OCI-M2 (cell line): ENCODE measurements at regions not wholly inside any gene's neighbourhood (a gene's known extent, or its start where the extent isn't known, plus 50 kb on each side); places are given as distances from the start of the nearest gene placed in this dataset.
"Not testable (repeated sequence)": the region's sequence is repeated elsewhere in the genome, so short reads cannot be mapped to it uniquely, and the experiment has no call there.

Experiments
- DNase-seq: peaks from one replicate; lab custom pipeline; 2025; ENCODE audit not compliant: unreplicated experiment; lab: John Stamatoyannopoulos, UW

DNA sequence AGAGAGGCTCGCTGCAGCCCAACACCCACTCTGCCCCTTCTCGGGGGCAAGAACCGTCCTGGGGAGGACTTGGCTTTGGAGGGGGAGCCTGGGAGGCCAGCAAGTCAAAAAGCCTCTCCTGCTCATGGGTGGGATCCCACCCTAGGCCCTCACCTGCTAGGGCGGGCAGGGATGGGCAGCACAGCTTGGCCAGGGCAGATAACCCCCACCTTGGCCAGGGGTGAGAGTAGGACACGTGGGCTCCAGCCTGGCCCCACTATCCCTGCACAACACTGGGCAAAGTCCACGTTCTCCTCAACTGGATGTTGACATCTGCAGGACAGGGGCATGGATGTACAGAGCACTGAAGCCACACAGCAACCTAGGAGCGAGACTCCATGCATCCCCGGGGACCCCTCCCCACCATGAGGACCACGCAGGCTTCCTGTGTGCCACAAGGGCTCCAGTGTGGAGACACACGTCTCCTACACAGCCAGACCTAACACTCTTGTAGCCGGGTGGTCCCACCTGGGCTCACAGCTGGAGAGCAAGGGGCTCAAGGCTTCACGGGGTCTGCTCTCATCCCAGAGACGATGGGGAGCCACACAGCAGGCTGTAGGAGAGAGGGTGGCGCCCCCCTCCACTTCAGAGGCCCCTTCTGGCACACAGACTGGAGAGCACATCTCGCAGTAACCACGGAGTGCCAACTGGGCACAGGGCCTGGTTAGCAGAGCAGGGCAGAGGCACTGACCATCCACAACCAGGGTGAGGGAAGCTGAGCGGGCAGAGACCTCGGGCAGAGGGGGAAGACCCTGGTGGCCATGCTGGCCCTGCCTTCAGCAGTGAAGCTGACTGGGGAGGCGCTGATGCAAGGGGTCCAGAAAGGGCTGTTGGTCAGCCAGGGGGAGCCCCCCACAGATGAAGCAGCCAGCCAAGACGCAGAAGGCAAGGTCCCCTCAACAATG is 171.1 kb downstream of the CRYBB2 start:
- no peak for DNase-seq

DNA sequence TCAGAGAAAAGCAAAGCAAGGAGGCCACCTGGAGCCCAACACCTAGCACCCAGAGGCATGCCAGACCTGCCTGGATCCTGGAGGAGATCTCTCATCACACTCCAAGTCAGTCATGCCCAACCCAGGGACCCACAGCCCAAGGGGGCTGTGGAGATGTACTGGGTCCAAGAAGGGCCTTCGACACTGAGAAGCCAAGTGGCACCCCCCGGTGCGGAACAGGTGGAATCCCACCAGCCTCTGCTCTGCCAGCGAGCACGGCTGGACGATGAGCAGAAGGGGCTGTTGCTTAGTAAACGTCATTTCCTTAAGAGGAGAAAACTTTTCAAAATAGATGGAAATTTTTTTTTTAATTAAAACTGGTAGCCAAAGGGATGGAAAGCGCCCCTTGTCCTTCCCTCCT is 171.9 kb upstream of the GRK3 start:
- DNase-seq, result no peak

DNA sequence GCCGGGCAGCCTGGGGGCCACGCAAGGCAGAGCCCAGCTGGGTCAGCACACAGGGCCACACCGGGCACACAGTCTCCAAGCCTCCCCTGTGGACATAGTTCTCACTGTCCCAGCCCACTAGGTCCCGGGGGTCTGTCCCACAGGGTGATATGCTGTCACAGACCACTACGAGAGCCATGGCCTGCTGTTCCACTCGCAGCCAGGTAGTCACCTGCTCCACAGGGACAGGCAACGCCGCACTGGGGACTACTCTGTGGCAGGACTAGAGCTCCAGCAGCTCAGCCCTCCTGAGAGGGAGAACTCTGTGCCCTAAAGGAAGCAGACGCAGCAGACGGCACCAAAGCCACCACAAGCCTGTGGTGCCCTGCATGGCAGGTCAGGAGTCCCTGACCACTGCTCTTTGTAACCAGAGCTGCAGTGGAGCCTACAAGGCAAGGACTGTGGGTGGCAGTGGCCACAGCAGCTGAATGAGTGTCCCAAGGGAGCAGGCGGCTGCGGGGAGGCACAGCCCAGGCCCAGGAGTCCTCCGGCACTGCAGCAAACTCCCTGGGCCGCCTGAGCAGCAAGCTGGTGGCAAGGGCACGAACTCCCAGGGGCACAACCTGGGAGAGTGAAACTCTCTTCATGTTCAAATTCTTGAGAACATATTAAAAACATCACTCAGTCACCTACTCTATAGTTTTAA is 171.2 kb upstream of the GRK3 start:
- DNase-seq, result no peak

DNA sequence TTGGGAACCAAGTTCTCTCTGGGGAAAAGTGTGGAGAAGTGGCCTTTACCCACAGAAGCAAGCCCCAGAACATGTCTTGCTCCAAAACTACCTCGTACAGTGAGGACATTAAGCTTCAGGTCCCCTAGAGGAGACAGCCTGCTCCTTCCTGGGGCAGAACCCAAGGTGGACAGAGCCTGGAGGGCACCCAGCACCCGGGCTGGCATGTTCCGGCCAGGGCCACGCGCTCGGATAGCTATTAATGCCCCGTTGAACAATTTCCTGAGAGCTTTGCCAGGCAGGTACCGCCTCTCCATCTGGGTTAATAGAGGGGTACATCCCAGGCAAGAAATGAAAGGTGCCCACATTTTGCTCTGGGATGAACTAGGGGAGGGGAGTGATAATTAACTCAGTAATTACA is 169.0 kb upstream of the GRK3 start:
- no peak for DNase-seq

DNA sequence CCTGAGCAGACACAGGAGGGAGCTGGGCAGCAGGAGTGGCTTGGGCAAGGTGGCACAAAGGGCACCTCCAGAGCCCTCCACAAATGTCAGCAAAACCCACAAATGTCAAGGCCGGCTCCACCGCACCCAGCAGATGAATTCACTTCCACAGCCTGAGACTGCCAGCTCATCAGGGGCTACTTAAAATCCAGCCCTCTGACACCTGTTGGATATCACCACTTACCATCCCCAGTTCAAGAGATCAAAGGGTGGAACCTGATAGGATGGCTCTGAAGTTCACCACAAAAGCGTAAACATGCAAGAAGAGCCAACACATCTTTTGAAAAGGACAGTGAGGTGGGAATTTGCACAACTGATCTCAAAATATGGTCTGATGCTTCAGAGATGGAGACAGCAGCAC is 168.6 kb upstream of the GRK3 start:
- no peak for DNase-seq

DNA sequence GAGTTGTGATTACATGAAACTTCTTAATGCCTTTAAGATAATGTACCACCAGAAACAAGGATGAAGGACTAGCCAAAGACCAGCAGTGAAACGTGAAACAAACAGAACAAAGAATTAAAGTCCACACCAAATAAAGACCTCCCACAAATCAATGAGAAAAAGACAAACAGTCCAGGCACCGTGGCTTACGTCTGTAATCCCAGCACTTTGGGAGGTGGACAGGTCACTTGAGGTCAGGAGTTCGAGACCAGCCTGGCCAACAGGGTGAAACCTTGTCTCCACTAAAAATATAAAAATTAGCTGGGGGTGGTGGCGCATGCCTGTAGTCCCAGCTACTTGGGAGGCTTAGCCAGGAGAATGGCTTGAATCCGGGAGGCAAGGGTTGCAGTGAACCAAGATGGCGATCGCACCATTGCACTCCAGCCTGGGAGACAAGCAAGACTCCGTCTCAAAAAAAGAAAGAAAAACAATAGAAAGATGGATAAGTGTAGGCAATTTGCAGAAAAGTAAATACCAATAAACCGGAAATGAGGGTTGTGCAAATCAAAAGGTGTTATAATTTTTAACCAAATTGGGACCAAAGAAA is 167.8 kb upstream of the GRK3 start:
- DNase-seq, result no peak

DNA sequence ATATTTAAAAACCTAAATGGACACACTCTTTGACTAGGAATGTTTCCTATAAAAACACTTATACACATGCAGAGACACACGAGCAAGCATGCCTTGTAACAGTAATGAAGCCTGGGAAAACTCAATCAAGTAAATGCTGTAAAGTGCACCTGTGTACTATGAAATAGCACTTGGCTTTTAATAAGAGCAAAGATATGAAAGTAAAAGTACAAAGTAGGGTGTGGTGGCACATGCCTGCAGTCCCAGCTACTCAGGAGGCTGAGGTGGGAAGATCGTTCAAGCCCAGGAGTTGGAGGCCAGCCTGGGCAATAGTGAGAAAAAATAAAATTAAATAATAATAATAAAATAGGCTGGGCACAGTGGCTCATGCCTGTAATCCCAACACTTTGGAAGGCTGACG is 166.9 kb upstream of the GRK3 start:
- DNase-seq, result no peak

DNA sequence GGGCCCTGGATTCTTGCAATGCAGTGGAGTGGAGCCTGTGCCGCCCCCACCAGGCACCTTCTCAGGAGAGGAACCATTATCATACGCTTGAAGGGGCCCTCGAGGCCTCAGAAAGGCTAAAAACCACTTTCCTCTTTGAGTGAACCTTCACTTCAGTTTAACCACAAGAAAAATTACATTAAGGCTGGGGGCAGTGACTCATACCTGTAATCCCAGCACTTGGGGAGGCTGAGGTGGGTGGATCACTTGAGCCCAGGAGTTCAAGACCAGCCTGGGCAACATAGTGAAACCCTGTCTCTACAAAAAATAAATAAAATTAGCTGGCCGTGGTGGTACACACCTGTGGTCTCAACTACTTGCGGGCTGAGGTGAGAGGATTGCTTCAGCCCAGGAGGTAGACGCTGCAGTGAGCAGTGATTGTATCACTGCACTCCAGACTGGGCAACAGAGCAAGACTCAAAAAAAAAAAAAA is 165.8 kb upstream of the GRK3 start:
- not testable (repeated sequence) for DNase-seq

DNA sequence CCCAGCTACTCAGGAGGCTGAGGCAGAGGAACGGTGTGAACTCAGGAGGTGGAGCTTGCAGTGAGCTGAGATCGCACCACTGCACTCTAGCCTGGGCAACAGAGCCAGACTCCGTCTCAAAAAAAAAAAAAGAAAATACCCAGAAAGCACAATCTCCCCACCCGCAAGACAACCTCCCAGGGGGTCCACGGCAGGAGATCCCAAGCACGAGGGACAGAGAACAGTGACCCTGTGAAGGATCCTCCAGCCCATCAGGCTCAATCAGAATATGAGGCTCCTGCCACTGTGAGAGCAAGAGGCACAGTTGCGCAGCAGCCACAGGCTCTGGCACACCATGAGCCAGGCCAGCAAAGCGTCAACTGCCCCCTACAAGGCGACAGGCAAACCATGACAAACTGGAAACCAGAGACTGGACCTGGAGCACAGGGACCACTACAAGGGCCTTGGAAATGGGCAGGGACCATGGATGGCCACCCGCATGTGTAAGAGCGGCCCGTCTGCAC is 164.8 kb upstream of the GRK3 start:
- DNase-seq, result no peak

DNA sequence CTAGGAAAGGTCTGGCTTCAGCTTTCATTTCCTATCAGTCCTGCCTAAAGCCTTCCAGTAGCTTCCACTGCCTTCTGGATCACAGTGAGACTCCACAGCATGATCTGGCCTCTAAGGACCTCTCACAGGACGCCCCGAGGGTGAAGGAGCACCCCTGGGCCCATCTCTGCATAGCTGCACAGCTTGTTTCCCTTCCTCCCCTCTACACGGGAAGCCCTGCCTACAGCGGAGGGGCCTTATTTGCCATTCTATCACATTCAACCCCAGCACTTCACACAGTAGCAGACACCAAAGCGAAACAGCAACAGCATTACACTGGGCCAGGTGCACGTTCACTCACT is 162.3 kb upstream of the GRK3 start:
- DNase-seq, result no peak

DNA sequence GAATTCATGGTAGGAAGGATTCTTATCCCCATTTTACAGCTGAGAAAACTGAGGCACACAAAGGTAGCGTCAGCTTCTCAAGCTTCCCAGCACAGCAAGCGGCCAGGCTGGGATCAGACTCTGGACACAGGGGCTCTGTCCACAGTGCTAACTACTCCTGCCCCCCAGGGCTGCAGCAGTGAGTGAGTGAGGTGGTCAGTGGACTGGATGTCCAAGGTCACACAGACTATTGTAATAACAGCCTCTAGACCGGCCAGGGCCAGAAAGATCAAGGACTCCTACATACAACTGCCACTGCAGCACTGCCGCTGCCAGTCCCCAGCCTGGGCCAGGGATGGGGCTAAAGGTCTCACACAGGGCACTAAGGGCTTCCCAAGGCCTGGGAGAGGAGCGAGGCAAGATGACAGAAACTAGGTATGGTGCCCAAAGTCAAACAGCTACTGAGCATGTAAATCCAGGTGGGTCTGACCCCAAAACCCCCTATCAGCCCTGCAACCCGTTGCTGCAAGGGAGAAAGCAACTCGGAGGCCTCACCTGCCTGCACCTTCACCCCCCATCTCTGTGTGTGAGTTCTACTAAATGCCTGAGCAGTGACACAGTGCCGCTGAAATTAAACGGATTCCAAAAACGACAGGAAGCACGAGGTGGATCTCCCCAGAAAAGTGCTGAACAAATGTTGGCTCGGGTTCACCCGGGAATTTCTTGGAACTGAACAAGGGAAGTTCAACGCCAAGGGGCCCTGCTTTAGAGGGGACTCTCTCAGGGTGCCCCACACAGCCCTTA is 161.8 kb upstream of the GRK3 start:
- no peak for DNase-seq

DNA sequence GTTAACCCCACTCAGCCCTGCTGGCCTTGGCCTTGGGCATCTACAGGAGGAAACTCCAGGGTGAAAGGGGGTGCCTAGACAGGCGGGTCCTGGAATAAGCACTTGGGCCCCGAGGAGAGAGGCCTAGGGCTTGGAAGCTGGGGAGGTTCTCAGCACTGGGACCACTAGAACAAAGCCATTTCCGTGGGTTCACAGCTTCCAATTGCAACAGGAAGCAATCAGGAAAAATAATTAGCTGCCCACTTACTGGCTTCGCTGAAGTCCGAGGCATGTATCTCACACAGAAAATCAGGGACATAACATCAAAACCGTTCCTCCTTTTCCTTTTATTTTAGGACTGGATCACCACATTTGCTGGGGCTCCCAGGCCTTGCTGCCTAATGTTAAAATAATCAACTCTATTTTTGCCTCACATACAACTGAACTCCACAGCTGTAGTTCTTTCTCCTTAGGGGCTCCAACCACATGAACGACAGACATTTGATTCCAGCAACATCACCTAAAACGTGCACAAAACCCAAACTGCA is 161.1 kb upstream of the GRK3 start:
- no peak for DNase-seq

DNA sequence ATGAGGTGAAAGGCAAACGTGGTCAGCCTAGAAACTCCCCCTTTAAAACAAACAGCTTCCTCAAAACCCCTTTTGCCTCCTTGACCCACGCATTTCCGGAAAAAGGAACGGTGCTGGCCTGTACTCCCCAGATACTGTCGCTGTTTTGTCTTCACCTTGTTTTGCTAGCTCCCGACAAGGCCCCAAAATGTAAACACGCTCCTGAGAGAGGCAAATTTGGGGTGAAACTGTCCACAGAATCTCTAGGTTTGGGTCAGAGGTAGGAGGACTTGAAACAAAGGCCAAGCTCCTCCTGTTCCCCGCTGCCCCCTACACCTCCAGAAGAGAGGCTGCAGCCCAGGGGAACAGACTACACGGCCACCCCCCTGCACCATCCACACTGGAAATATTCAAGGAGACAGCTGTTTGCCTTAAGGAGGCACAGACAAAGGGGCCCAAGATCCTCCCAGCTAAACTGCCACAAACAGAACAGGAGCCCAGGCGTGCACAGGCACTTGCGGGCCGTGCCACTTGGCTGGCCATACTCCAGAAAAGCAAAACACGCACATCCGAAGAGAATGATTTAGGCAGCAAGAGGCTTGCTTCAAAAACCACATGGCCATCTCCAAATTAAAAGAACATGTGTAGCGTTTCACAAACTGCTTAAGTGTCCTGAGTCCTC is 160.5 kb upstream of the GRK3 start:
- DNase-seq, result no peak

DNA sequence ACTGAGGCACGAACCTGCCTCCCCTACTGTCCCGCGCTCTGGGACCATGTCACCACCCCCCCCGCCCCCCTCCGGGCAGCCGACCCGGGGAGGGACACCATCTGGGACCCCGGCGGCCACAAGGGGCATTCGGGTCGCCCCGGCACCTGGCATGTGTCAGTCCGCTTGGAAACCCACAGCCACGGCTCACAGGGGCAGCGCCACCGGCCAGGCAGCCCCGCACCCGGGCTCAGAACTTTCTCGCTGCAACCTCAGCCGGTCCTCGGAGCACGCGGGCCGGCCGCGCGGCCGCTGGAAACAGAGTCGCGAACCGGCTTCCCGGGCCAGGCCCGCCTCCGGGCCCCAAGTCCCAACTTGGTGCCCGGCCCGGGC is 159.9 kb upstream of the GRK3 start:
- DNase-seq, result no peak

DNA sequence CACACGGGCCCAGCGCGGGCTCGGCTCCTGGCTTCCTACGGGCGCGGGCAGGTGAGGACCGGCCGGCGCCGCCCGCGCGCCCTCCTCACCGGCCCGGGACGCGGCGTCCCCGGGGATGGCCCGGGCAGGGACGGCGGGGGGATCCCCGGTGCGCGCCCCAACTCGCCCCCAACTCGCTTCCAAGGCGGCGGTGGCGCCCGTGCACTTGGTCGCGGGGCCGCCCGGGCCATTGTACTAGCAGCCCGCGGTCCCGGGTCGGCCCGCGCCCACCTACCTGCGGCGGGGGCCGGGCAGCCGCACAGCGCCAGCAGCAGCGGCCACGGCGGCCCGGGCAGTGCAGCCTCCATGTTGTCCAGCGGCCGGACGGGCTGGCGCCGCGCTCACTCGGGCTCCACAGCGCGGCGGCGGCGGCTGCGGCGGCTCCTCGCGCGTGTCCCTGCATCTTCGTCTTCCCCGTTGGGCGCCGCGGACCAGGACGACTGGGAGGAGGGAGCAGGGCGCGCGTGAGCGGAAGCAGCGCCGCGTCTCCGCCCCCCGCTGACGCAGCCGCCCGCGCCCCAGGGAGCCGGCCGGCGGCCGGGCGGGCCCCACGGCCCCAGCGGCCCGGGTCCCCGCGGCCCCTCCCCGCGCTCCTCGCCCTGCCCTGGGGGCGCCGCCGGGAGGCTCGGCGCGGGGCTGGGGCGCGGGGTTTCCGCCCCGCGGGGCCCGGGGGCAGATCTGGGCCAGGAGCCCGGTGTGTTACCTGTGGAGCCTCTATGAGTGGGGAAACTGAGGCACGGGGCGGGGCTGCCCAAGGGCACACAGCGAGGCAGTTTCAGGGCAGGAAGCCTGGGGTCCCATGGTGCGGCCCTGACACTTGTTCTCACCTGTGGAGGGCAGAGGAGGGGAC is 159.3 kb upstream of the GRK3 start:
- no peak for DNase-seq

DNA sequence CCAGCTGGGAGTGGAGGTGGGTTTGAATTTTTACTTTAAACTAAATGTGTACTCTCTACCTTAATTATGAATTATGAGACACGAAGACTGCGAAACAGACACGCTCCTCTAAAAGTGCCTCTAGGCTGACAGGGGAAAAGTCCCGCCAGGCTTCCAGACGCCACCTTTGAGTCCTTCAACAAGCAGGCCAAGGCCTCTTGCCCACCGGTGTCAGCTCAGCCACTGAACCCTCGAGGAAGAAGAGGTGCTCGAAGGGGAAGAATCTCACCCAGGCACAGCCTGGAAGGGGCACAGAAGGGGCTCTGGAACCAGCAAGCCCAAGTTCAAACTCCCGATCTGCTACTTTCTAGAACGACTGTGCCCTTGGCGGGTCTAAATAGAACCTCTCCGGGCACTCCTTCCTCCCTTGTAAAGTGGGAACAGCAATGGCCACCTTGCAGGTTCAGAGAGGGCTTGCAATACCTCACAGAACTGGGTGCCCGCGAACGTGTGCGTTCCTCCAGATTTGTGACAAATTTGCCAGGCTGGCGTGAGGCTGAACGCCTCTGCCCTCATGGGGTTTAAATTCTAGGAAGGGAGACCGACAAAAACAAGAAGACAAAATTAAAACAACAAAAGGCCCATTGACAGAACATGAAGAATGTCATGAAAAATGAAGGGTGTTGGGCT is 158.5 kb upstream of the GRK3 start:
- no peak for DNase-seq

DNA sequence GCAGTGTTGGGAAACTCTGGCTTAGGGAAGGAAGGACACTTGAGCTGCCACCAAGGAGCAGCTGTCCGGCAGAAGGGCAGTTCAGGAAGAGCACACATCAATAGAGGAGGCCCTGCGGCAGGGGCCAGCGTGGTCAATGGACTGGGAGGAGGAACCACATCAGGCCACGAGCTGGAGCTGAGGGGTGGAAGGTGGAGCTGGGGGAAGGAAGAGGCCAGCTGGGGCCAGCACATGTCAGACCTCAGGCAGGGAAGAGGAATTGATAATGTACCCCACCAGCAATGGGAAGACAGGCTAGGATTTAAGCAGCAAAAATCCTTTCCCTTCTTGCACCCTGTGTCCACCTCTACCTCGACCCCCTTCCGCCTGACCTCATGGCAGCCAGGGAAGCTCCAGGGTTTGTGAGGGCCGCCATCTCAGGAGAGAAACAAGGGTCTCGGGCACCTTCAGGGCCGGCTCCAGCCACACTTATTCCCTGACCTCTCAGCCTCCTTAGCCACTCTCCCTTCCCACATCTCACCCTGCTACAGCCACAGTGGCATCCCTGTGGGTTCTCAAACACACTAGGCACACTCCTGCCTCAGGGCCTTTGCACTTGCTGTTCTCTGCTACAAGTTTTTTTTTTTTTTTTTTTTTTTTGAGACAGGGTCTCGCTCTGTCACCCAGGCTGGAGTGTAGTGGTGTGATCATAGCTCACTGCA is 157.8 kb upstream of the GRK3 start:
- no peak for DNase-seq

DNA sequence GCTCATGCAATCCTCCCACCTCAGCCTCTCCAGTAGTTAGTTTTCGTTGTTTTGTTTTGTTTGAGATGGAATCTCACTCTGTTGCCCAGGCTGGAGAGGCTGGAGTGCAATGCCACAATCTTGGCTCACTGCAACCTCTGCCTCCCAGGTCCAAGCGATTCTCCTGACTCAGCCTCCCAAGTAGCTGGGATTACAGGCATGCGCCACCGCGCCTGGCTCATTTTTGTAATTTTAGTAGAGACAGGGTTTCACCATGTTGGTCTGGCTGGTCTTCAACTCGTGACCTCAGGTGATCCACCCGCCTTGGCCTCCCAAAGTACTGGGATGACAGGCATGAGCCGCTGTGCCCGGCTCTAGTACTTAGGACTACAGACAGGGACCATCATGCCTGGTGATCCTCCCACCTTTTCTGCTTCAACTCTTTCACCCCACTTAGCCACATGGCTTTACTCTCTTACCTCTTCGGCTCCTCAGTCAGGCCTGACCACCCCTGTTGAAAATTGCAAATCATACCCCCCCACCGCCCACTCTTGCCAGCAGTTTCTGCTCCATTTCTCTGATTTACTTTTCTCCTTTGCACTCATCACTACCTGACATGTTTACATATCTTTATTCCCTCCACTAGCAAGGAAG is 157.1 kb upstream of the GRK3 start:
- no peak for DNase-seq
